ENCODE measurements at regions not wholly inside any gene's neighbourhood (a gene's known extent, or its start where the extent isn't known, plus 50 kb on each side); places are given as distances from the start of the nearest gene placed in this dataset.

DNA sequence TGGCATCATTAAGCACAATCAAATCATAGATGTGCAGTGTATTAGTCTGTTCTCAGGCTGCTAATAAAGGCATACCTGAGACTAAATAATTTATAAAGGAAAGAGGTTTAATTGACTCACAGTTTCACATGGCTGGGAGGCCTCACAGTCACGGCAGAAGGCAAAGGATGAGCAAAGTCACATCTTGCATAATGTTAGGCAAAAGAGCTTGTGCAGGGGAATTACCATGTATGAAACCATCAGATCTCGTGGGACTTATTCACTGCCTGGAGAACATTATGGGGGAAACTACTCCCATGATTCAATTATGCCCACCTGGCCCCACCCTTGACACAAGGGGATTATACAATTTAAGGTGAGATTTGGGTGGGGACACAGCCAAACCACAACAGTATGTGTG is 245.2 kb upstream of the DACH1 start:
- no peak for TF ChIP-seq POLR2A (IDR thresholded peaks at IDR 0.05)
- TF ChIP-seq, protein P1, sequence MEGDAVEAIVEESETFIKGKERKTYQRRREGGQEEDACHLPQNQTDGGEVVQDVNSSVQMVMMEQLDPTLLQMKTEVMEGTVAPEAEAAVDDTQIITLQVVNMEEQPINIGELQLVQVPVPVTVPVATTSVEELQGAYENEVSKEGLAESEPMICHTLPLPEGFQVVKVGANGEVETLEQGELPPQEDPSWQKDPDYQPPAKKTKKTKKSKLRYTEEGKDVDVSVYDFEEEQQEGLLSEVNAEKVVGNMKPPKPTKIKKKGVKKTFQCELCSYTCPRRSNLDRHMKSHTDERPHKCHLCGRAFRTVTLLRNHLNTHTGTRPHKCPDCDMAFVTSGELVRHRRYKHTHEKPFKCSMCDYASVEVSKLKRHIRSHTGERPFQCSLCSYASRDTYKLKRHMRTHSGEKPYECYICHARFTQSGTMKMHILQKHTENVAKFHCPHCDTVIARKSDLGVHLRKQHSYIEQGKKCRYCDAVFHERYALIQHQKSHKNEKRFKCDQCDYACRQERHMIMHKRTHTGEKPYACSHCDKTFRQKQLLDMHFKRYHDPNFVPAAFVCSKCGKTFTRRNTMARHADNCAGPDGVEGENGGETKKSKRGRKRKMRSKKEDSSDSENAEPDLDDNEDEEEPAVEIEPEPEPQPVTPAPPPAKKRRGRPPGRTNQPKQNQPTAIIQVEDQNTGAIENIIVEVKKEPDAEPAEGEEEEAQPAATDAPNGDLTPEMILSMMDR (IDR thresholded peaks at IDR 0.05), result no peak

Data from Peyer's patch (tissue), 4 donors.